NCI-H82 treated with DMSO at 0.1 percent for 48 hours (cell line): ENCODE measurements at regions not wholly inside any gene's neighbourhood (a gene's known extent, or its start where the extent isn't known, plus 50 kb on each side); places are given as distances from the start of the nearest gene placed in this dataset.

ENCODE experiments used
- DNase-seq: peaks from one replicate; lab custom pipeline; 2025; ENCODE audit not compliant: unreplicated experiment; lab: John Stamatoyannopoulos, UW

DNA sequence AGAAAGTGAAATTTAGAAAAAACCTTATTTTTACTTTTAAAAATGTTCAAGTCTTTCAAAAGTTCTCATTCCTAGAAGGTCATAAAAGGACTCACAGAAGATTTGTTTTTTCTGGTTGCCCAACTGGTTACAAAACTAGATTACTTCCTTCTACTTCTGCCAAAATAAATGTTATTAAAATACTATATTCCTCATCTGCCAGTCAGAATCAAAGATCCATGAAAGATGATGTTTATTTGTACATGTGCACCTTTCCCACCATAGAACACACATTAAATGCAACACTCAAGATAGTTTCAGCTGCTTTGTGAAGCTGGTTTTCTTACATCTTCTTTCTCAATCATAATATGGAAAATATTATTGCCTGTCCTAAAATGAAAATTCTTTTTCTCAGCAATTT, 465.4 kb downstream of the ETV1 start:
- no peak for DNase-seq

DNA sequence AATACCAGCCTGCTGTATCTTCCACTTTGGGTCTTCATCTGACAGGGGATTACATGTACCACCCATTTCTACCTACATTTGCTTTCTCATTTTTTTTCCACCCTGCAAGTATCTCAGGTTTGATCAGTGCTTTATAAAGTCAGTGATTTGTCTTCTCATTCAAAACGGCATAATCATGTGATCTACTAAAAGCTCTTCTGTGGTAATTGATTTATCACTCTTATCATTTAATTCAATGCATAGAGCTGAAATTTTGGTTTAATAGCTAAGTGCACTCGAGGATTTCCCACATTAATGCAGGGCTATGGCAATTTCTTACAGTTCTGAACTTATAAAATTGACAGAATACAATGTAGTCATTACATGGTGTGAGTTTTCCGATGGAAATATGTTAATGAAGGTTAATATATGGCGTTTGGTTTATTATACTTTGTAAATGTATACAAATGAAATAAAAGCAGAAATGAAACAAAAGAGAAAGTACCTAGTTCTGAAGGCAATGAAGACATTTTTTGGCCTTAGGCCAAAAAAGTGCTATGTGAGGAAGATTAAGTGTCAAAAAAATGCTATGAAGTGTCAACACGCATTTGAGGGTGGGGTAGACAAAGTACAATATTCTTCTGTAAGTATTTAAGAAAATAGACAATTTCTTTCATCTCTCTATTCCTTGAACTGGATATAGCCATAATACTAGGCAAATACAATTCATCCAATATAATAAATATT, 457.3 kb downstream of the ETV1 start:
- no peak for DNase-seq

- DNase-seq, result no peak
Observed at GRCh38 chr7:13538669-13539068, 450.8 kb downstream of the ETV1 start.

DNA sequence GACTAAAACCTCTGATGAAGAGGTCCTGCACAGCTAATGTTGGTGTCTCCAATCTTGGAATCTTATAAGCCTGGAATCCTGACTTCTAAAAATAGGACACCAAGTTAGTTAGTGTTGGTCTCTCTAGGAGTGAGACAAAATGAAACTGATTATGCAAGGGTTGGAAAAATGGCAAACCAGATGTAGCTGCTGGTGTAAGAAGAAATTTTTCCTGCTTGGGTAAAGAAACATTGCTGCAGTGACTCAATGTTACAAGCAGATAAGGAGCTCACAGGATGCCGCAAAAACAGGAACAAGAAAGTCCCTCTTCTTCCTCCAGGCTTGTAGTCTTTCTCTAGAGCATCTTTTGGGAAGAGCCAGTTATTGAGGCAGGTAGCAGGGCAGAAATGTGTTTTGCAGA, 449.0 kb downstream of the ETV1 start:
- DNase-seq, result no peak

DNA sequence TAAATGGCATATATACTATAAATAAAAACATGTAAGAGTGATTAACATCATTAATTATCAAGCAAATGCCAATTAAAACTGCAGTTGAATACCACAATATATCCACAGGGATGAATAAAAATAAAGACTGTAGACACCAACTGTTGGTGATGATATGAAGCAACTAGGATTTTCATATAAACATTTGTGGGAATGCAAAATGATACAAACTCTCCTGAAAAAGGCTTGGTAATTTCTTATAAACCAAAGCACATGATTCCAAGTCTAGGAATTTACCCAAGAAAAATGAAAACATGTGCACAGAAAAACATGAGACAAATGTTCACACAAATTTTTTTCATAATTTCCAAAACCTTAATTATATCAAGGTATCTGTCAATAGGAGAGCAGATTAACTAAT, 448.1 kb downstream of the ETV1 start:
- no peak for DNase-seq

DNA sequence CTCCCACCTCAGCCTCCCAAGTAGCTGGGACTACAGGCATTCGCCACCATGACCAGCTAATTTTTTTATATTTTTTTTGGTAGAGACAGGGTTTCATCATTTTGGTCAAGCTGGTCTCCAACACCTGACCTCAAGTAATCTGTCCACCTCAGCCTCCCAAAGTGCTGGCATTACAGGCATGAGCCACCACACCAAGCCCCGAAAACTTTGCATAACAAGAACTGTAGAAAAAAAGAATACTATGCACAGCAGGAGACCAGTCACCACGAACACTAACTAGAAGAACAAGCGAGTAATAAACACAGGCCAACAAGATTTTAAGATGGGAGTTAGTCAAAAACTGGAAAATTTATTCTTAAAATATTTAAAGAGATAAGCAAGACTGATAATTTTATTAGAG, 447.0 kb downstream of the ETV1 start:
- no peak for DNase-seq

- DNase-seq, result no peak
Observed at GRCh38 chr7:13551503-13551902, 438.0 kb downstream of the ETV1 start.

DNA sequence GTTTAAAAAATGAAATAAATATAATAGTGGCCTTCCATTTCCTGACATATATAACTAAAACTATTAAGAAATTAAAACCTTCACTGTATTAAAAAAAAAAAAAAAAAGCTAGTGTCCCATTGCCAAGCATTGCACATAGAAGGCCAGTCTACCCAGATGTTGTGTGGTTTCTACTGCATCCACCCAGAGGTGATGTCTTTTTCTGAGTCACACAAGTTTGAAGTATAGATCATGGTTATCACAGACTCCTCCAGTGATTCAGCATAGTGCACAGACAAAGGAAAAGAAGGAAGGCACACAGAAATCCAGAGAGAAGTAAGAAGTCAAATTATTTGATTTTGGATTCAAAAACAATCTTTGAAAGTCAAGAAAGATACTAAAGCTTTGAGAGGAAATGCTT, 429.0 kb downstream of the ETV1 start:
- no peak for DNase-seq

GRCh38 chr7:13563257-13563656, 426.2 kb downstream of the ETV1 start:
- no peak for DNase-seq

GRCh38 chr7:13563680-13564079, 425.8 kb downstream of the ETV1 start:
- no peak for DNase-seq

DNA sequence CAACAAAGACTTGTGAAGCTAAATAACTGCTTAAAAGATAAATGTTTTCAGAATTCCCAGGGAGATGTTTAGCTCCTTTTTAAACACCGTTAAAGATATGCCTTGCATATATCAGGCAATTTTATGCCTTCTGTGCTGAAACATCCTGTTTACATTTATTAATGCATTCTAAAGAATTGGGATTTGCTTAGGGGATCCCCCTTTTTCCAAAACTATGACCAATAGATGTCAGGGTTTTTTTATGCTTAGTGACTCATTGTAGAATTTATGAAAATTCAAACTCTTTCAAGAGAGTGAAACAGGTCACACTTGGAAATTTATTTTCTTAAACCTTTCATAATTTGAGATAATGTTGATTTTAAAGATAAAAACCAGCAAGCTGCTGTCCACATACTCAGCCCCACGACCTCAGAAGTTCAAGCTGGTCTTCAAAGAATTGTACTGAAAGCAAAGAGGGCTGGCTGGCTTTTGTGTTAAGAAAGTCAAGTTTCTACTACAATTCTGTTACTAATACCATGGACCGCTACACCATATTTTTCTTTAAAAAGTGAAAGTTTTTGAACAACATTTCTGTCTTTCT, 411.8 kb downstream of the ETV1 start:
- no peak for DNase-seq

DNA sequence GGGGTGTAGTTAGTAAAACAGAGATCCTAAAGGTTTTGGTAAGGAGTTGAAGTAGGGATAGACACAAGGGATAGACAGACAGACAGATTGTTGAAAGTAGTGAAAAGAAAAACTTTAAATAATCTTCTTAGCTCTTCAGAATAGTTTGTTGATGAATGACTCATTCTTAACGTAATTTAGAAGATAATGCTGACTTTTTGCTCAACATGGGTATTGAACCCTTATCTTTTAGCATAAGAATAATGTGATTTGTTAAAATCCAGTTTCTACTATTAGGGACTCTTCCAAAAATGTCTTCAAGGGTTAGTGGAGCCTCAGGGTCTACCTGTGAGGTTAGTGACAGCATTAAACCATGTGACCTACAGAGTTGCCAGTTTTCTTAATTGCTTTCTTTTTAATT, 411.2 kb downstream of the ETV1 start:
- DNase-seq, result no peak

DNA sequence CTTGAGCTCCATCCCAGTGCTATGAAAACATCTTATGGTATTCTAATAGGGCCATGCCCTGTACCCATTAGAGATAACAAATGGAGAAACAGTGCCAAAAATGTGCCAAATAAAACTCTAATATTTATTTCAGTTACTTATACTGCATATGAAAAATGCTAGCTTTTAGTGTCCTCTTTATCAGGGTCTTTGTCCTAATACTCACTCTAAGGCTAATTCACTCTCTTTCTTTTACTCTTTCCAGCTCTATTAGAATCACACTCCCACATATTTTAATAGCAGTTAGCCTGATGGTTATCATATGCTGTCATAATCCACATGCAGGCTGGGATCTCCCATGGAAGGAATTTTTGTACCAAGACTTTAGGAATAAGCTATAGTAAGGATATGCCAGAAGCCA, 408.4 kb downstream of the ETV1 start:
- no peak for DNase-seq

DNA sequence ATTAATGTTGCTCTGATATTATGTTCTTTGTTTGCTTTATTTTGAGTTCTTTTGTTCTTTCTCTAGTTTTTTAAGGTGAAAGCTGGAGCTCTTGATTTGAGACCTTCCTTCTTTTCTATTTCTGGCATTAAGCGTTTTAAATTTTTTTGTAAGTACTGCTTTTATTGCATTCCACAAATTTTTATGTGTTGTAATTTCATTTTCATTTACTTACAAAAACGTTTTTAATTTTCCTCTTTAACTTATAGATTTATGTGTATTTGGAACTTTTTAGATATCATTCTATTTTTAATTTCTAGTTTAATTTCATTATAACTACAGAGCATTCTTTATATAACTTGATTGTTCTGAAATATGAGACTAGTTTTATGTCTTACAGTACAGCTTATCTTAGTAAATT, 395.6 kb downstream of the ETV1 start:
- no peak for DNase-seq

GRCh38 chr7:13602036-13602435, 387.4 kb downstream of the ETV1 start:
- DNase-seq, result no peak

DNA sequence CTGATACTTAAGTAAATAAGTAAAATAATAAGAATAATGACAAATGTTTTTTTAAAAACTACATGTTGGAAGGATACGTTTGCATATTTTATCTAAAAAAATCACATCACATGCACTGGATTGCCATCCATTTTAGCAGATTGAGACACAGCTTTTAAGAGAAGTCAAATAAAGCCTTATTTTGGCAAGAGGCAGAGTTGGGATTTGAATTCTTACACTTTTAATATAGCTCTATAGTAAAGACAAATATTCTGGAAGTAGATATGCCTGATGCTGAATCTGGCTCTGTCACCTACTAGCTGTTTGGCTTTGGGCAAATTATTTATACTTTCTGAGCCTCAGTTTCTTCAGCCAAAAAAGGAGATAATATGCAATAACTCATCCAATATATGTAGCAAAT, 386.4 kb downstream of the ETV1 start:
- DNase-seq, result no peak

DNA sequence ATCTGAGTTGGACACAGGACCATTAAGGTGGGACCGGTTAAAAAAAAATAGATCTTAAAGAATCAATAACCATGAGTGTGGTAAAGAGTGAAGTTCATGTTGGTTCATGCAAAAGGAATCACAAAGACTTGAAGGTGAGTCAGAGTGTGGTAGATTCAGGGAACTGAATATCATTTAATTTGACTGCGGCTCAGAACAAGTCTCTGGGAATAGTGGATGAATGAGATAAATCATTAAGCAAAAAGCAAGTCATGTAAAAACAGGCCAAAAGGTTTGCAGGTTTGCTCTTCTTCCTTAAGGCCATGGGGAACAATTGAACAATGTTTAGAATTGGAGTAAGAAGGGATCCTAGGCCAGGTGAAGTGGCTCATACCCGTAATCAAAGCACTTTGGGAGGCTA, 385.8 kb downstream of the ETV1 start:
- DNase-seq, result no peak

DNA sequence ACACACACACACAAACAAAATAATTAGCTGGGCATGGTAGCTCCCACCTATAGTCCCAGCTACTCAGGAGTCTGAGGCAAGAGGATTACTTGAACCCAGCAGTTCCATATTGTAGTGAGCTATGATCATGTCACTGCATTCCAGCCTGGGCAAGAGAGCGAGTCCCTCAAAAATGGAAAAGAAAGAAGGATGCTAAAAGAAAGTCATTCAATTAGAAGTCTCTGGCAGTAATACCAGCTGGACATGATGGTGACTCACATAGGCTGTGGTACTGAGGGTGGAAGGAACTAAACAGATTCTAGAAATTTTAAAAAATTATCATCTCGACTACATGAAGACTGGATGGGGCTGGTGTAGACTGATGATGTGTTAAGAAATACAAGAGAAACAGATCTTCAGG, 385.3 kb downstream of the ETV1 start:
- DNase-seq, result no peak

DNA sequence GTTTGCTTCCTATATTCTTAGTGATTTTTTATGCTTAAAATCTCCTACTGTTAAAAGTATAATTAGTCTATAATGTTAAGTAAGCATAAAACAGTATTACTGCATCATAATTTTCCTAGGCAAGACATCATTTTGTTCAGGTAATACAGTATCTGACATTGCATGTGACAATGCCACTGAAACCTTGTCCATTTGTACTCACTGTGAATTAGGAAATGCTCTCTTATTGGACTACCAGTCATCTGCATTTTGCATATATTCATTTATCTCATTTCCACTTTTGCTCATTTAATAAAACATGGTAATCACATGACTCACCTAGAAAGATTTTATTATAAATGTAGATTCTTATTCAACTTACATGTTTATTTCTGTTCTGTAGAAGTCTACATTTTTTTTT, 379.1 kb downstream of the ETV1 start:
- DNase-seq, result no peak

DNA sequence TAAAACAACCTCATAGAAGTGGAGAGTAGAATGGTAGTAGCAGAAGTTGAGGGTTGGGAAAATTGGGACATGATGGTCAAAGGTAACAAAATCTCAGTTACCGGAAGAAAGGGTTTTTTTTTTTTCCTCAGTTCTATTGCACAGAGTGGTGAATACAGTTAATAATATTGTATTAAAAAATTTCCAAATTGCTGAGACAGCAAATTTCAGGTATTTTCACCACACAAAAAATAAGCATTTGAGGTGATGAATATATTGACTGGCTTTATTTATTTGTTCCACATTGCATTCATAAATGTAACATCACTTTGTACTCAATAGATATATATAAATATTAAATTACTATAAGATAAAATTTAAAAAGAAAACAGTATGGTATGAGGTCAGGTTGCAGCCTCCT, 373.8 kb downstream of the ETV1 start:
- DNase-seq, result no peak

DNA sequence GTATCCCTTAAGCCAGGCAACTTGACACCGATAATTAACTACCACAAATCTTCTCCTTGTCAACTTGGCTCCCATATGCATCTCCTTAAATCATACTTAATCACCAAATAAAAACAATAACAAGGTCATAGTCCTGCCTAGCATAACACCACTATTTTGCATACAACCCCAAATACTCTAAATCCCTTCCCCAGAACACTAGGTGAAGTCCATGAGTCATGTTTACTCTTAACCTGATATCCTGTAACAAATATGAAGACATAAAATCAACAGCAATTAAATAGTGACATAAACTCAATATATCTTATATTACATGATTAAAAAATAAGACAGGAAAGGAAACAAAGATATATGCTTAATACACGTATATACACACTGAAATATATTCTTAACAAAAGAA, 362.0 kb downstream of the ETV1 start:
- no peak for DNase-seq

GRCh38 chr7:13628239-13629001, 361.0 kb downstream of the ETV1 start:
- no peak for DNase-seq
